ENCODE measurements at regions not wholly inside any gene's neighbourhood (a gene's known extent, or its start where the extent isn't known, plus 50 kb on each side); places are given as distances from the start of the nearest gene placed in this dataset.
"Not testable (repeated sequence)": the region's sequence is repeated elsewhere in the genome, so short reads cannot be mapped to it uniquely, and the experiment has no call there.

- no peak for DNase-seq
These were observed 174.3 kb downstream of the CPS1 start for GRCh38 chr2:210730672-210731071.

GRCh38 chr2:210746826-210747225 is 190.4 kb downstream of the CPS1 start:
- DNase-seq = peak; percentile 85

- peak; percentile 46 for DNase-seq
These were observed 196.1 kb downstream of the CPS1 start for GRCh38 chr2:210752532-210752931.

GRCh38 chr2:210753386-210753785 is 197.0 kb downstream of the CPS1 start:
- no peak for DNase-seq

- no peak for DNase-seq
These were observed 200.5 kb downstream of the CPS1 start for GRCh38 chr2:210756855-210757254.

- DNase-seq = no peak
These were observed 206.5 kb downstream of the CPS1 start for GRCh38 chr2:210762604-210763588.

- DNase-seq = no peak
These were observed 212.0 kb downstream of the CPS1 start for GRCh38 chr2:210768329-210768910.

GRCh38 chr2:210776756-210777155 is 220.4 kb downstream of the CPS1 start:
- DNase-seq = no peak

- no peak for DNase-seq
These were observed 225.8 kb downstream of the CPS1 start for GRCh38 chr2:210782222-210782621.

GRCh38 chr2:210787831-210788230 is 231.4 kb downstream of the CPS1 start:
- not testable (repeated sequence) for DNase-seq

- peak; percentile 24 for DNase-seq
These were observed 235.6 kb downstream of the CPS1 start for GRCh38 chr2:210792000-210792399.

GRCh38 chr2:210795506-210795905 is 239.1 kb downstream of the CPS1 start:
- DNase-seq = no peak

GRCh38 chr2:210798180-210798579 is 241.8 kb downstream of the CPS1 start:
- no peak for DNase-seq

GRCh38 chr2:210814251-210815025 is 258.0 kb downstream of the CPS1 start:
- DNase-seq = no peak

GRCh38 chr2:210816769-210817168 is 260.4 kb downstream of the CPS1 start:
- no peak for DNase-seq

- DNase-seq = no peak
These were observed 262.1 kb downstream of the CPS1 start for GRCh38 chr2:210818473-210818872.

GRCh38 chr2:210833403-210833802 is 277.0 kb downstream of the CPS1 start:
- DNase-seq = no peak

GRCh38 chr2:210839034-210839433 is 282.6 kb downstream of the CPS1 start:
- DNase-seq = no peak

- DNase-seq = no peak
These were observed 283.1 kb downstream of the CPS1 start for GRCh38 chr2:210839450-210839849.

GRCh38 chr2:210842896-210843295 is 286.5 kb downstream of the CPS1 start:
- no peak for DNase-seq

GRCh38 chr2:210844016-210844415 is 287.6 kb downstream of the CPS1 start:
- no peak for DNase-seq

GRCh38 chr2:210859314-210859713 is 302.9 kb downstream of the CPS1 start:
- DNase-seq = no peak

- no peak for DNase-seq
These were observed 303.9 kb downstream of the CPS1 start for GRCh38 chr2:210860276-210860675.
